Lower lobe of right lung (tissue), 2 donors: ENCODE measurements at regions not wholly inside any gene's neighbourhood (a gene's known extent, or its start where the extent isn't known, plus 50 kb on each side); places are given as distances from the start of the nearest gene placed in this dataset.

Experiments
- ATAC-seq, 2 donors: fragments of 200-7000 bp; cut with Tn5 transposase; one replicate each; pipeline ENCODE4 v1.9.1; 2020 to 2022; ENCODE audit warnings: mild to moderate bottlenecking in 2 of 2, moderate library complexity in 2 of 2
- DNase-seq: peaks from one replicate; pipeline ENCODE4 v3.0.0-alpha.2; 2020
- H3K27ac ChIP-seq: fragments of 200-600 bp; one replicate; pipeline ENCODE4 v1.8.0; 2022
- H3K27me3 ChIP-seq: fragments of 200-600 bp; one replicate; pipeline ENCODE4 v1.8.0; 2022; ENCODE audit warnings: low read depth
- H3K36me3 ChIP-seq: fragments of 200-600 bp; one replicate; pipeline ENCODE4 v1.8.0; 2022; ENCODE audit warnings: mild to moderate bottlenecking
- H3K4me1 ChIP-seq: fragments of 200-600 bp; one replicate; pipeline ENCODE4 v1.8.0; 2022
- H3K4me3 ChIP-seq: fragments of 200-600 bp; one replicate; pipeline ENCODE4 v1.8.0; 2022; ENCODE audit warnings: mild to moderate bottlenecking
- H3K9me3 ChIP-seq: fragments of 200-600 bp; one replicate; pipeline ENCODE4 v1.8.0; 2022
- CTCF ChIP-seq: fragments of 200-600 bp; IDR thresholded peaks from one replicate; pipeline ENCODE4 v1.8.0; 2022; ENCODE audit warnings: antibody characterized with exemption, mild to moderate bottlenecking
- intact Hi-C: fragments of 100-400 bp; cut with DNase I; formaldehyde crosslinking; loops from one replicate; pipeline ENCODE4 v1.11.0; 2022
- donor health status: DM: no; HTN: yes; CAD: no; lungs with severe emphysema.

GRCh38 chr6:19976411-19977129 lies 139.4 kb downstream of the ID4 start:
- TF ChIP-seq CTCF = no peak
- H3K27ac ChIP-seq = no peak overlapping the region
- intact Hi-C loops = no loop called here
- no peak overlapping the region for H3K4me3 ChIP-seq
- DNase-seq = no peak
- H3K9me3 ChIP-seq = no peaks in the 10 kb centered on the region
- no peak for ATAC-seq
- no peaks in the 10 kb centered on the region for H3K36me3 ChIP-seq
- H3K4me1 ChIP-seq = no peaks in the 10 kb centered on the region
- no peaks in the 10 kb centered on the region for H3K27me3 ChIP-seq

GRCh38 chr6:19979059-19979458 lies 141.9 kb downstream of the ID4 start:
- no peak overlapping the region for H3K27ac ChIP-seq
- intact Hi-C loops = no loop called here
- H3K27me3 ChIP-seq = no peaks in the 10 kb centered on the region
- TF ChIP-seq CTCF = no peak
- no peak for DNase-seq
- H3K36me3 ChIP-seq = no peaks in the 10 kb centered on the region
- H3K4me3 ChIP-seq = no peak overlapping the region
- ATAC-seq = no peak
- no peaks in the 10 kb centered on the region for H3K4me1 ChIP-seq
- no peaks in the 10 kb centered on the region for H3K9me3 ChIP-seq

- no peaks in the 10 kb centered on the region for H3K36me3 ChIP-seq
- no peaks in the 10 kb centered on the region for H3K9me3 ChIP-seq
- no peak for ATAC-seq
- intact Hi-C loops = no loop called here
- H3K4me3 ChIP-seq = no peak overlapping the region
- TF ChIP-seq CTCF = no peak
- no peak for DNase-seq
- H3K27ac ChIP-seq = no peak overlapping the region
- no peaks in the 10 kb centered on the region for H3K27me3 ChIP-seq
- H3K4me1 ChIP-seq = no peaks in the 10 kb centered on the region
These were observed 142.8 kb downstream of the ID4 start for GRCh38 chr6:19979986-19980385.

- H3K4me3 ChIP-seq = no peak overlapping the region
- no peak for DNase-seq
- no peak overlapping the region for H3K27ac ChIP-seq
- no peaks in the 10 kb centered on the region for H3K9me3 ChIP-seq
- no peaks in the 10 kb centered on the region for H3K4me1 ChIP-seq
- H3K27me3 ChIP-seq = no peaks in the 10 kb centered on the region
- ATAC-seq = no peak
- intact Hi-C loops = no loop called here
- TF ChIP-seq CTCF = no peak
- no peaks in the 10 kb centered on the region for H3K36me3 ChIP-seq
These were observed 146.2 kb downstream of the ID4 start for GRCh38 chr6:19983374-19983773.

GRCh38 chr6:19986691-19987438 lies 149.7 kb downstream of the ID4 start:
- Histone ChIP-seq H3K27ac (no peak overlapping the region), H3K36me3 (no peaks in the 10 kb centered on the region), H3K27me3 (no peaks in the 10 kb centered on the region), H3K4me3 (no peak overlapping the region), H3K9me3 (no peaks in the 10 kb centered on the region), H3K4me1 (no peaks in the 10 kb centered on the region)
- intact Hi-C loops = no loop called here
- no peak for TF ChIP-seq CTCF
- ATAC-seq (no peak), DNase-seq (no peak)
